Right lobe of liver (tissue), 6 donors: ENCODE measurements at regions not wholly inside any gene's neighbourhood (a gene's known extent, or its start where the extent isn't known, plus 50 kb on each side); places are given as distances from the start of the nearest gene placed in this dataset.
"Not testable (repeated sequence)": the region's sequence is repeated elsewhere in the genome, so short reads cannot be mapped to it uniquely, and the experiment has no call there.

ENCODE experiments used
- ATAC-seq, 4 donors: fragments of 200-7000 bp; cut with Tn5 transposase; one replicate each; pipeline ENCODE4 v1.9.1; 2020; ENCODE audit warnings: mild to moderate bottlenecking in 4 of 4, moderate library complexity in 4 of 4
- DNase-seq, 3 donors: peaks; one replicate each; pipeline ENCODE4 v3.0.0-alpha.2; 2020
- H3K27ac ChIP-seq, 3 donors: fragments of 200-600 bp; one replicate each; pipeline ENCODE4 v1.8.0; 2022
- H3K27me3 ChIP-seq, 2 donors: fragments of 200-600 bp; one replicate each; pipeline ENCODE4 v1.8.0; 2022
- H3K36me3 ChIP-seq, 4 donors: fragments of 200-600 bp; sonication (generic) in 1 of 4; one replicate each; pipeline versions ENCODE4 v1.5.1 to v1.8.0; 2017 to 2022; ENCODE audit warnings: control low read depth in 1 of 4
- H3K4me1 ChIP-seq, 4 donors: fragments of 200-600 bp; sonication (generic) in 1 of 4; one replicate each; pipeline versions ENCODE4 v1.5.1 to v1.8.0; 2017 to 2022; ENCODE audit warnings: control low read depth in 1 of 4
- H3K4me3 ChIP-seq, 3 donors: fragments of 200-600 bp; one replicate each; pipeline ENCODE4 v1.8.0; 2022
- H3K9me3 ChIP-seq, 4 donors: fragments of 200-600 bp; sonication (generic) in 1 of 4; one replicate each; pipeline versions ENCODE4 v1.5.1 to v1.8.0; 2017 to 2022; ENCODE audit warnings: control low read depth in 1 of 4
- CTCF ChIP-seq, 4 donors: fragments of 200-600 bp in 3 of 4; fragments of 450-650 bp in 1 of 4; IDR thresholded peaks; one replicate each; pipeline versions ENCODE4 v1.5.1 to v1.8.0; 2016 to 2022; ENCODE audit warnings: antibody characterized with exemption in 4 of 4, mild to moderate bottlenecking in 2 of 4
- POLR2A ChIP-seq: fragments of 450-650 bp; IDR thresholded peaks from one replicate; pipeline ENCODE4 v1.6.1; 2017; ENCODE audit warnings: antibody characterized with exemption, mild to moderate bottlenecking
- WGBS: methylation state at CpG from one replicate; pipeline ENCODE4 v1.1.6; 2018; ENCODE audit warnings: low coverage, low lambda C conversion rate; ENCODE audit not compliant: insufficient coverage; ENCODE audit errors: missing lambda C conversion rate; 5-methylcytosine and 5-hydroxymethylcytosine counted together
- intact Hi-C, 2 donors: fragments of 100-400 bp; cut with DNase I; formaldehyde crosslinking; loops; one replicate each; pipeline versions ENCODE4 v1.11.2 to v1.14.1; 2022
- donor health status: DM: no; HTN: yes; CAD: no.
- donor health status: DM: no; HTN: no; CAD: no.
- donor health status: DM: no; HTN: no; CAD: no.
- donor health status: DM: no; HTN: yes; CAD: no.
- donor health status: DM: no; HTN: yes; CAD: no.

GRCh38 chr17:51365090-51365489 lies 104.7 kb downstream of the UTP18 start:
- Histone ChIP-seq H3K36me3 (no peaks in the 10 kb centered on the region), H3K9me3 (no peaks in the 10 kb centered on the region), H3K27me3 (no peaks in the 10 kb centered on the region), H3K4me1 (no peaks in the 10 kb centered on the region), H3K27ac (no peak overlapping the region), H3K4me3 (no peak overlapping the region)
- TF ChIP-seq CTCF (IDR thresholded peaks at IDR 0.05) (no peak), POLR2A (no peak)
- ATAC-seq (no peak), DNase-seq (no peak)
- WGBS, result 46% methylated on average over 7 of the region's 8 CpGs
- intact Hi-C loops, result no loop called here

- TF ChIP-seq CTCF (IDR thresholded peaks at IDR 0.05) (no peak), POLR2A (no peak)
- Histone ChIP-seq H3K4me1 (no peaks in the 10 kb centered on the region), H3K27ac (no peak overlapping the region), H3K27me3 (no peaks in the 10 kb centered on the region), H3K9me3 (no peaks in the 10 kb centered on the region), H3K36me3 (no peaks in the 10 kb centered on the region), H3K4me3 (no peak overlapping the region)
- ATAC-seq, result no peak
- 93% methylated on average over 2 of the region's 3 CpGs for WGBS
- intact Hi-C loops, result no loop called here
- DNase-seq, result no peak
These were observed 106.5 kb downstream of the UTP18 start for GRCh38 chr17:51366866-51367265.

- H3K27ac ChIP-seq, intact Hi-C loops, H3K4me1 ChIP-seq, H3K4me3 ChIP-seq, H3K27me3 ChIP-seq, H3K36me3 ChIP-seq, DNase-seq, H3K9me3 ChIP-seq, ATAC-seq: not testable (repeated sequence)
- WGBS, result no CpG with 5 or more reads among the region's 1 CpG
These were observed 107.5 kb downstream of the UTP18 start for GRCh38 chr17:51367836-51368235.

GRCh38 chr17:51371732-51372151 lies 111.4 kb downstream of the UTP18 start:
- H3K27me3 ChIP-seq, result no peaks in the 10 kb centered on the region
- ATAC-seq, result peak; percentile 87 to 96 (median 94)
- H3K9me3 ChIP-seq, result no peaks in the 10 kb centered on the region
- intact Hi-C loops, result loop anchor here (5.0 to 10.0 kb wide), 2 partner anchors 163 to 166 kb away; no protein-coding TSS in a partner anchor
- H3K4me3 ChIP-seq, result no peak overlapping the region
- no peaks in the 10 kb centered on the region for H3K36me3 ChIP-seq
- 20% methylated on average over 4 of the region's 5 CpGs for WGBS
- peak in 2 of 3 donors; percentile 29 to 59 for DNase-seq
- no peaks in the 10 kb centered on the region for H3K4me1 ChIP-seq
- TF ChIP-seq POLR2A (no peak), CTCF (IDR thresholded peaks at IDR 0.05) (peak; percentile 58 to 74 (median 68))
- no peak overlapping the region for H3K27ac ChIP-seq

- no peak overlapping the region for H3K27ac ChIP-seq
- intact Hi-C loops, result loop anchor here (5.0 to 10.0 kb wide), 2 partner anchors 162 to 165 kb away; no protein-coding TSS in a partner anchor
- H3K36me3 ChIP-seq, result no peaks in the 10 kb centered on the region
- ATAC-seq (peak; percentile 63 to 74 (median 66)), DNase-seq (no peak)
- no peaks in the 10 kb centered on the region for H3K27me3 ChIP-seq
- no peaks in the 10 kb centered on the region for H3K9me3 ChIP-seq
- WGBS, result 30% methylated on average over 2 of the region's 5 CpGs
- TF ChIP-seq POLR2A, result no peak
- H3K4me1 ChIP-seq, result no peaks in the 10 kb centered on the region
- no peak overlapping the region for H3K4me3 ChIP-seq
These were observed 112.1 kb downstream of the UTP18 start for GRCh38 chr17:51372345-51373004.
